SK-N-MC (cell line): ENCODE measurements at regions not wholly inside any gene's neighbourhood (a gene's known extent, or its start where the extent isn't known, plus 50 kb on each side); places are given as distances from the start of the nearest gene placed in this dataset.

ENCODE experiments used
- EZH2 ChIP-seq: fragments of 200-600 bp; sonication (generic); IDR thresholded peaks from one replicate; pipeline ENCODE4 v1.6.1; 2017; ENCODE audit warnings: antibody characterized with exemption
- FOXP2 ChIP-seq: optimal IDR thresholded peaks from 2 replicates; pipeline ENCODE3; 2011; ENCODE audit warnings: mild to moderate bottlenecking, moderate library complexity; ENCODE audit not compliant: insufficient read depth; ENCODE audit errors: extremely low read length, control extremely low read depth
- POLR2AphosphoS5 ChIP-seq: IDR thresholded peaks from 2 replicates; pipeline ENCODE4 v1.6.1; 2012; ENCODE audit warnings: mild to moderate bottlenecking, low read depth, low read length, borderline replicate concordance

DNA sequence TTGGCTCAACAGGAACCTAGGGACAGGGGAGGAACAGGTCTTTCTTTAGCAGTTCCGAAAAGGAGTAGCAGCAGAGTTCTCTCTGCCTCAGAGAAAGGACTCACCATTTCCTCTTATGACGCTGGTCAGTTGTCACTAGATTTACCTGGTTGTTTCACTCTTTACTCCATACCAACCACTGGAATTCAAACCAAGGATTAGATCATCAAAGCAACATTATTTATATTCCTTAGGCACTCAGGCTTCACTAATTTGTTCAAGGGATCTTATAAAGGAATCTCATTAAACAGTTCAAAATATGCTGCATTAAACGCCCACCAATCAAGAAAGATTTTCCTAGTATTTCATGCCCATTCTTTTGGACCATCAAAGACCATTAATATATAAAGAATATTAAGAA, 1129.5 kb upstream of the MAP3K7 start:
- TF ChIP-seq EZH2 (no peak), POLR2AphosphoS5 (no peak), FOXP2 (no peak)
